ENCODE measurements at regions not wholly inside any gene's neighbourhood (a gene's known extent, or its start where the extent isn't known, plus 50 kb on each side); places are given as distances from the start of the nearest gene placed in this dataset.
"Not testable (repeated sequence)": the region's sequence is repeated elsewhere in the genome, so short reads cannot be mapped to it uniquely, and the experiment has no call there.

DNA sequence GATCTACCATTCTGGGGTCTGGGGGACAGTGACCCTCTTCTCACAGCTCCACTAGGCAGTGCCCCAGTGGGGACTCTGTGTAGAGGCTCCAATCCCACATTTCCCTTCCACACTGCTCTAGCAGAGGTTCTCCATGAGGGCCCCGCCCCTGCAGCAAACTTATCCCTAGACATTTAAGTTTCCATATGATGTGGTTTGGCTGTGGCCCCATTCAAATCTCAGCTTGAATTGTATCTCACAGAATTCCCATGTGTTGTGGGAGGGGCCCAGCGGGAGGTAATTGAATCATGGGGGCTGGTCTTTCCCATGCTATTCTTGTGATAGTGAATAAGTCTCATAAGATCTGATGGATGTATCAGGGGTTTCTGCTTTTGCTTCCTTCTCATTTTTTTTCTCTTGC is 241.3 kb downstream of the DPY19L2 start:
- H4K5ac ChIP-seq (ENCODE audit: low read depth, low read length); ATAC-seq (ENCODE audit: low read depth); BruUV-seq (replicated peaks); H2AFZ ChIP-seq (replicated peaks; ENCODE audit: low read length, poor library complexity); H2BK15ac ChIP-seq (ENCODE audit: low read depth, low read length); H4K8ac ChIP-seq (ENCODE audit: low read depth in 2 of 2, low read length in 2 of 2); H3K27ac ChIP-seq (ENCODE audit: insufficient read depth, low read length); H3K79me1 ChIP-seq (ENCODE audit: low read depth in 1 of 2, low read length in 2 of 2); H3K4me1 ChIP-seq (ENCODE audit: control insufficient read depth, insufficient read depth, low read length); H2AK9ac ChIP-seq (replicated peaks; ENCODE audit: low read depth, low read length, poor library complexity); intact Hi-C loops (cut with micrococcal nuclease); DNase-seq; H4K91ac ChIP-seq (ENCODE audit: insufficient read depth, low read depth, low read length); H3K4me3 ChIP-seq (ENCODE audit: insufficient read depth, low read depth, low read length); H3K56ac ChIP-seq (ENCODE audit: extremely low read depth, insufficient read depth, low read length); H2BK120ac ChIP-seq (ENCODE audit: low read depth, low read length); H2BK20ac ChIP-seq (ENCODE audit: low read depth, low read length); H2BK5ac ChIP-seq (ENCODE audit: low read depth, low read length, poor library complexity, severe bottlenecking); H4K20me1 ChIP-seq (ENCODE audit: insufficient read depth, low read length); H3K9ac ChIP-seq (ENCODE audit: low read depth, low read length); H3K36me3 ChIP-seq (ENCODE audit: control insufficient read depth, insufficient read depth, low read length); H3K23ac ChIP-seq (ENCODE audit: low read depth, low read length); in situ Hi-C loops (cut with MboI; ENCODE audit: low sequenced_read_pairs); H2AK5ac ChIP-seq (ENCODE audit: low read depth, low read length); H3K18ac ChIP-seq (ENCODE audit: low read depth, low read length); H3K4me2 ChIP-seq (ENCODE audit: low read depth, low read length); H3K9me1 ChIP-seq (ENCODE audit: insufficient read depth, low read length); dilution Hi-C loops (cut with HindIII; ENCODE audit: low sequenced_read_pairs, unreplicated experiment); H3K4ac ChIP-seq (ENCODE audit: low read depth, low read length); CTCF ChIA-PET; H3K27me3 ChIP-seq (ENCODE audit: control insufficient read depth, insufficient read depth, low read length); POLR2A ChIA-PET (ENCODE audit: unreplicated experiment); H3K14ac ChIP-seq (replicated peaks; ENCODE audit: low read depth, low read length); H3K9me3 ChIP-seq (ENCODE audit: control insufficient read depth, insufficient read depth, low read length): not testable (repeated sequence)
- WGBS, 2 experiments (ENCODE audit: extremely low coverage in 2 of 2, insufficient read length in 1 of 2): no CpG with 5 or more reads among the region's 2 CpGs
